Neural cell (in vitro differentiated cells): ENCODE measurements at regions not wholly inside any gene's neighbourhood (a gene's known extent, or its start where the extent isn't known, plus 50 kb on each side); places are given as distances from the start of the nearest gene placed in this dataset.
A peak's percentile ranks its signal among the peaks of the same experiment; 100 is the strongest.

Experiments used
- EZH2 ChIP-seq: fragments of 200-600, 300-800 bp; shearing (Covaris generic), sonication (generic); IDR thresholded peaks from 2 replicates; pipeline ENCODE4 v1.6.1; 2014; ENCODE audit warnings: antibody characterized with exemption, low read length, borderline replicate concordance, mild to moderate bottlenecking; ENCODE audit not compliant: insufficient read depth, poor library complexity, severe bottlenecking
- POLR2AphosphoS5 ChIP-seq: IDR thresholded peaks from 2 replicates; pipeline ENCODE4 v1.6.1; 2012
- RAD21 ChIP-seq: fragments of 450-650 bp; conservative IDR thresholded peaks from 2 replicates; pipeline ENCODE4 v1.6.1; 2014; ENCODE audit warnings: antibody characterized with exemption, mild to moderate bottlenecking, moderate library complexity
- SMC3 ChIP-seq: fragments of 450-650 bp; conservative IDR thresholded peaks from 2 replicates; pipeline ENCODE4 v1.6.1; 2014; ENCODE audit warnings: antibody characterized with exemption, mild to moderate bottlenecking, moderate library complexity; ENCODE audit not compliant: poor library complexity
- TF ChIP-seq, protein P1 (sequence below): fragments of 450-650 bp; IDR thresholded peaks from 2 replicates; pipeline ENCODE4 v1.5.1; 2014; ENCODE audit warnings: antibody characterized with exemption, mild to moderate bottlenecking, moderate library complexity; ENCODE audit not compliant: poor library complexity, severe bottlenecking
- TF ChIP-seq, protein P2 (sequence below): IDR thresholded peaks from 2 replicates; pipeline ENCODE4 v1.6.1; 2012; ENCODE audit warnings: borderline replicate concordance

DNA sequence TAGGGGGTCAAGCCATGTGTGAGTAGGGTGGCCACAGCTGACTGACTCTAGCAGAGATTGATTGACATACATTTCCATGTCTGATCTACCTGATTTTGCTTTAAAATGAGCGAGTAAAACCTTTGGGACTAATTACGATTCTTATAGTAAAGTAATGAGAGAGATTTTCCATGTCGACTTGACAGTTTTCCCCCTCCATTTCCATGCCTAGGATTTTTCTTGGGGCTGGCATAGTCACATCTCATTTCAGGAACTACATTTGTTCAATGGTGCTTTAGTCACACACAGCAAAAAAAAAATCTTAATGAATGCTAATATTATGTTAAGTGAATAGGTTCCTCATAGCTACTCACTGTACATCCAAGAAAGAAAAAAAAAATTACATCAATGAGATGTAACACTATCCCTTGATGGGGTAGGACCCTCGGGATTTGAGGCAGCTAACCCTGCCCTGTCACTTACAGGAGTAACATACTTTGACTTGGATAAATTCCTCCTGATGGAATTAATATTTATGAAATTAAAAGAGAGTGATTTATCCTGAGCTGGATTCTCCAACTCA lies 690.9 kb downstream of the TDRD15 start:
- TF ChIP-seq RAD21: peak; percentile 46
- TF ChIP-seq, protein P1, sequence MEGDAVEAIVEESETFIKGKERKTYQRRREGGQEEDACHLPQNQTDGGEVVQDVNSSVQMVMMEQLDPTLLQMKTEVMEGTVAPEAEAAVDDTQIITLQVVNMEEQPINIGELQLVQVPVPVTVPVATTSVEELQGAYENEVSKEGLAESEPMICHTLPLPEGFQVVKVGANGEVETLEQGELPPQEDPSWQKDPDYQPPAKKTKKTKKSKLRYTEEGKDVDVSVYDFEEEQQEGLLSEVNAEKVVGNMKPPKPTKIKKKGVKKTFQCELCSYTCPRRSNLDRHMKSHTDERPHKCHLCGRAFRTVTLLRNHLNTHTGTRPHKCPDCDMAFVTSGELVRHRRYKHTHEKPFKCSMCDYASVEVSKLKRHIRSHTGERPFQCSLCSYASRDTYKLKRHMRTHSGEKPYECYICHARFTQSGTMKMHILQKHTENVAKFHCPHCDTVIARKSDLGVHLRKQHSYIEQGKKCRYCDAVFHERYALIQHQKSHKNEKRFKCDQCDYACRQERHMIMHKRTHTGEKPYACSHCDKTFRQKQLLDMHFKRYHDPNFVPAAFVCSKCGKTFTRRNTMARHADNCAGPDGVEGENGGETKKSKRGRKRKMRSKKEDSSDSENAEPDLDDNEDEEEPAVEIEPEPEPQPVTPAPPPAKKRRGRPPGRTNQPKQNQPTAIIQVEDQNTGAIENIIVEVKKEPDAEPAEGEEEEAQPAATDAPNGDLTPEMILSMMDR: no peak
- TF ChIP-seq, protein P2, sequence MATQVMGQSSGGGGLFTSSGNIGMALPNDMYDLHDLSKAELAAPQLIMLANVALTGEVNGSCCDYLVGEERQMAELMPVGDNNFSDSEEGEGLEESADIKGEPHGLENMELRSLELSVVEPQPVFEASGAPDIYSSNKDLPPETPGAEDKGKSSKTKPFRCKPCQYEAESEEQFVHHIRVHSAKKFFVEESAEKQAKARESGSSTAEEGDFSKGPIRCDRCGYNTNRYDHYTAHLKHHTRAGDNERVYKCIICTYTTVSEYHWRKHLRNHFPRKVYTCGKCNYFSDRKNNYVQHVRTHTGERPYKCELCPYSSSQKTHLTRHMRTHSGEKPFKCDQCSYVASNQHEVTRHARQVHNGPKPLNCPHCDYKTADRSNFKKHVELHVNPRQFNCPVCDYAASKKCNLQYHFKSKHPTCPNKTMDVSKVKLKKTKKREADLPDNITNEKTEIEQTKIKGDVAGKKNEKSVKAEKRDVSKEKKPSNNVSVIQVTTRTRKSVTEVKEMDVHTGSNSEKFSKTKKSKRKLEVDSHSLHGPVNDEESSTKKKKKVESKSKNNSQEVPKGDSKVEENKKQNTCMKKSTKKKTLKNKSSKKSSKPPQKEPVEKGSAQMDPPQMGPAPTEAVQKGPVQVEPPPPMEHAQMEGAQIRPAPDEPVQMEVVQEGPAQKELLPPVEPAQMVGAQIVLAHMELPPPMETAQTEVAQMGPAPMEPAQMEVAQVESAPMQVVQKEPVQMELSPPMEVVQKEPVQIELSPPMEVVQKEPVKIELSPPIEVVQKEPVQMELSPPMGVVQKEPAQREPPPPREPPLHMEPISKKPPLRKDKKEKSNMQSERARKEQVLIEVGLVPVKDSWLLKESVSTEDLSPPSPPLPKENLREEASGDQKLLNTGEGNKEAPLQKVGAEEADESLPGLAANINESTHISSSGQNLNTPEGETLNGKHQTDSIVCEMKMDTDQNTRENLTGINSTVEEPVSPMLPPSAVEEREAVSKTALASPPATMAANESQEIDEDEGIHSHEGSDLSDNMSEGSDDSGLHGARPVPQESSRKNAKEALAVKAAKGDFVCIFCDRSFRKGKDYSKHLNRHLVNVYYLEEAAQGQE: peak; percentile 98
- no peak for TF ChIP-seq EZH2
- TF ChIP-seq POLR2AphosphoS5: peak; percentile 65
- peak; percentile 45 for TF ChIP-seq SMC3
